Panc1 (cell line): ENCODE measurements at regions not wholly inside any gene's neighbourhood (a gene's known extent, or its start where the extent isn't known, plus 50 kb on each side); places are given as distances from the start of the nearest gene placed in this dataset.

ENCODE experiments used
- ATAC-seq: fragments of 200-7000 bp; cut with Tn5 transposase; 2 replicates; pipeline ENCODE4 v1.9.1; 2020; ENCODE audit warnings: mild to moderate bottlenecking, moderate library complexity
- BruUV-seq: library from RNA; stranded (reverse); fragments of 400-500 nt; replicated peaks from 2 replicates; lab custom pipeline; 2021; lab: Mats Ljungman, UMichigan
- CTCF ChIA-PET: fragments of 300-600 bp; sonication (Branson Sonifier 250); formaldehyde crosslinking; loops from one replicate; lab custom pipeline; 2022; ENCODE audit warnings: antibody characterized with exemption; lab: Charles Lee
- POLR2A ChIA-PET: fragments of 300-600 bp; sonication (Branson Sonifier 250); formaldehyde crosslinking; loops from one replicate; lab custom pipeline; 2022; ENCODE audit warnings: antibody characterized with exemption; lab: Charles Lee
- DNase-seq: peaks from one replicate; pipeline ENCODE4 v3.0.0-alpha.2; 2010; ENCODE audit warnings: low read depth, low spot score
- H3K27ac ChIP-seq: 2 replicates; pipeline ENCODE4 v1.5.1; 2011; ENCODE audit warnings: mild to moderate bottlenecking, low read length, inconsistent platforms
- H3K27me3 ChIP-seq: fragments of 200-500 bp; sonication (Bioruptor generic); 2 replicates; pipeline ENCODE4 v1.6.0; 2014; ENCODE audit warnings: low read length, inconsistent platforms; ENCODE audit not compliant: control insufficient read depth, insufficient read depth
- H3K36me3 ChIP-seq: fragments of 200-500 bp; sonication (Bioruptor generic); 2 replicates; pipeline ENCODE4 v1.5.1; 2014; ENCODE audit warnings: inconsistent platforms, mild to moderate bottlenecking, low read length, moderate library complexity; ENCODE audit not compliant: control insufficient read depth, insufficient read depth
- H3K4me1 ChIP-seq: 2 replicates; pipeline ENCODE4 v1.5.1; 2011; ENCODE audit warnings: inconsistent platforms, mild to moderate bottlenecking, low read length, moderate library complexity; ENCODE audit not compliant: control insufficient read depth, insufficient read depth
- H3K4me3 ChIP-seq, 2 experiments: 2 replicates each; pipeline ENCODE4 v1.5.1; 2011 to 2012; ENCODE audit warnings: low read depth in 2 of 2, low read length in 2 of 2, mild to moderate bottlenecking in 2 of 2, inconsistent platforms in 1 of 2, moderate library complexity in 1 of 2
- H3K9me3 ChIP-seq: fragments of 200-500 bp; sonication (Bioruptor generic); 2 replicates; pipeline ENCODE4 v1.5.1; 2014; ENCODE audit warnings: low read depth, mild to moderate bottlenecking, inconsistent platforms, low read length, moderate library complexity; ENCODE audit not compliant: control insufficient read depth, insufficient read depth
- CTCF ChIP-seq: fragments of 450-650 bp; IDR thresholded peaks from 2 replicates; pipeline ENCODE4 v1.5.1; 2017; ENCODE audit warnings: mild to moderate bottlenecking
- POLR2AphosphoS5 ChIP-seq: IDR thresholded peaks from 2 replicates; pipeline ENCODE4 v1.6.1; 2012; ENCODE audit warnings: mild to moderate bottlenecking, low read depth, low read length, moderate library complexity
- REST ChIP-seq, 2 experiments: IDR thresholded peaks; 2 replicates each; pipeline ENCODE4 v1.6.1; 2011 to 2012; ENCODE audit warnings: low read depth in 2 of 2, control low read depth in 1 of 2, low read length in 1 of 2, mild to moderate bottlenecking in 1 of 2, moderate library complexity in 1 of 2; ENCODE audit not compliant: insufficient read depth in 1 of 2
- SIN3A ChIP-seq: IDR thresholded peaks from 2 replicates; pipeline ENCODE4 v1.6.1; 2012; ENCODE audit warnings: low read depth, mild to moderate bottlenecking, low read length, moderate library complexity, borderline replicate concordance; ENCODE audit not compliant: insufficient read depth
- TCF7L2 ChIP-seq: IDR thresholded peaks from 2 replicates; pipeline ENCODE4 v1.6.1; 2011; ENCODE audit warnings: mild to moderate bottlenecking, low read depth, low read length, inconsistent platforms
- in situ Hi-C: cut with HindIII; loops from 2 replicates; pipeline ENCODE4 v1.10.0; 2016; ENCODE audit warnings: low sequenced_read_pairs, low pct_unique_long_range_greater_than_20kb
- intact Hi-C: fragments of 100-400 bp; cut with micrococcal nuclease; formaldehyde crosslinking; loops from one replicate; pipeline ENCODE4 v1.10.0; 2022; ENCODE audit not compliant: unreplicated experiment

- Histone ChIP-seq H3K4me3 (no peak overlapping the region), H3K27me3 (no peaks in the 10 kb centered on the region), H3K4me1 (peaks cover 21% of the 10 kb centered on the region), H3K36me3 (no peaks in the 10 kb centered on the region), H3K27ac (no peak overlapping the region), H3K9me3 (no peaks in the 10 kb centered on the region)
- intact Hi-C loops: no loop called here
- no TSS peak for BruUV-seq
- in situ Hi-C loops: no loop called here
- POLR2A ChIA-PET: no interaction called here
- peak; percentile 54; the same call in 1 of the 2 replicates for ATAC-seq
- TF ChIP-seq REST (IDR thresholded peaks at IDR 0.05; ENCODE audit: insufficient read depth in 1 of 2, low read depth in 2 of 2, low read length in 1 of 2): no peak
- CTCF ChIA-PET: no interaction called here
- no peak for DNase-seq
These were observed 189.7 kb upstream of the IL12A start for GRCh38 chr3:159798951-159799350.

GRCh38 chr3:159800434-159801155 is 188.0 kb upstream of the IL12A start:
- DNase-seq: no peak
- BruUV-seq: no TSS peak
- intact Hi-C loops (no loop called here), in situ Hi-C loops (no loop called here)
- no peak for ATAC-seq
- H3K27ac ChIP-seq: no peak overlapping the region
- TF ChIP-seq CTCF: no peak
- no peak for TF ChIP-seq TCF7L2
- no peak for TF ChIP-seq SIN3A
- TF ChIP-seq REST (IDR thresholded peaks at IDR 0.05; ENCODE audit: insufficient read depth in 1 of 2, low read depth in 2 of 2, low read length in 1 of 2): no peak
- TF ChIP-seq POLR2AphosphoS5: no peak
- H3K36me3 ChIP-seq: no peaks in the 10 kb centered on the region
- ChIA-PET CTCF (no interaction called here), POLR2A (interaction anchor here (0.7 kb wide), 1 partner anchor 35 kb away, joined by 3 read pairs; no protein-coding TSS in a partner anchor)
- no peaks in the 10 kb centered on the region for H3K9me3 ChIP-seq
- H3K27me3 ChIP-seq: no peaks in the 10 kb centered on the region
- H3K4me1 ChIP-seq: peaks cover 32% of the 10 kb centered on the region
- no peak overlapping the region for H3K4me3 ChIP-seq
